ENCODE measurements at regions not wholly inside any gene's neighbourhood (a gene's known extent, or its start where the extent isn't known, plus 50 kb on each side); places are given as distances from the start of the nearest gene placed in this dataset.

DNA sequence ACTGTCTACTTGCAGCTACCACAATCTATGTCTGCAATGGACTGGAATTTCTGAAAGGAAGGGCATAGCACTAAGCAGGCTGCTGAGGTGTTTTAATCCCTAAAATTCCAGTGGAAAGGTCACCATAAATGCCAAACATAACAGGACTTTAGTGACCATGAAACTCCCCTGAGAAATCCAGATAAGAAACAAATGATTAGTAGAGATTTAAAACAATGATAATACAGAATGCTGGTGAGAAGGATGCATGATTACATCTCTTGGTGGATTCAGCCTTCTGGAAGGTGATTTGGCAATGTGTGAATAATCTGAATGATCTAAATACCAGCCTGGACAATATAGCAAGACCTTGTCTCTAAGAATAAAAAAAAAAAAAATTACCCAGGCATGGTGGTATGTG, 475.0 kb upstream of the CBLB start:
- Mint-ChIP-seq H3K27me3 (ENCODE audit: unreplicated experiment) (no peaks in the 10 kb centered on the region), H3K36me3 (ENCODE audit: low read depth, unreplicated experiment) (no peaks in the 10 kb centered on the region), H3K27ac (ENCODE audit: unreplicated experiment) (no peak overlapping the region), H3K4me3 (ENCODE audit: unreplicated experiment) (no peak overlapping the region), H3K4me1 (ENCODE audit: unreplicated experiment) (no peaks in the 10 kb centered on the region), H3K9me3 (ENCODE audit: unreplicated experiment) (no peaks in the 10 kb centered on the region)
- DNase-seq (ENCODE audit: low spot score), result no peak
- TF ChIP-seq, protein P1, sequence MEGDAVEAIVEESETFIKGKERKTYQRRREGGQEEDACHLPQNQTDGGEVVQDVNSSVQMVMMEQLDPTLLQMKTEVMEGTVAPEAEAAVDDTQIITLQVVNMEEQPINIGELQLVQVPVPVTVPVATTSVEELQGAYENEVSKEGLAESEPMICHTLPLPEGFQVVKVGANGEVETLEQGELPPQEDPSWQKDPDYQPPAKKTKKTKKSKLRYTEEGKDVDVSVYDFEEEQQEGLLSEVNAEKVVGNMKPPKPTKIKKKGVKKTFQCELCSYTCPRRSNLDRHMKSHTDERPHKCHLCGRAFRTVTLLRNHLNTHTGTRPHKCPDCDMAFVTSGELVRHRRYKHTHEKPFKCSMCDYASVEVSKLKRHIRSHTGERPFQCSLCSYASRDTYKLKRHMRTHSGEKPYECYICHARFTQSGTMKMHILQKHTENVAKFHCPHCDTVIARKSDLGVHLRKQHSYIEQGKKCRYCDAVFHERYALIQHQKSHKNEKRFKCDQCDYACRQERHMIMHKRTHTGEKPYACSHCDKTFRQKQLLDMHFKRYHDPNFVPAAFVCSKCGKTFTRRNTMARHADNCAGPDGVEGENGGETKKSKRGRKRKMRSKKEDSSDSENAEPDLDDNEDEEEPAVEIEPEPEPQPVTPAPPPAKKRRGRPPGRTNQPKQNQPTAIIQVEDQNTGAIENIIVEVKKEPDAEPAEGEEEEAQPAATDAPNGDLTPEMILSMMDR (IDR thresholded peaks at IDR 0.05; ENCODE audit: unreplicated experiment), result no peak

DNA sequence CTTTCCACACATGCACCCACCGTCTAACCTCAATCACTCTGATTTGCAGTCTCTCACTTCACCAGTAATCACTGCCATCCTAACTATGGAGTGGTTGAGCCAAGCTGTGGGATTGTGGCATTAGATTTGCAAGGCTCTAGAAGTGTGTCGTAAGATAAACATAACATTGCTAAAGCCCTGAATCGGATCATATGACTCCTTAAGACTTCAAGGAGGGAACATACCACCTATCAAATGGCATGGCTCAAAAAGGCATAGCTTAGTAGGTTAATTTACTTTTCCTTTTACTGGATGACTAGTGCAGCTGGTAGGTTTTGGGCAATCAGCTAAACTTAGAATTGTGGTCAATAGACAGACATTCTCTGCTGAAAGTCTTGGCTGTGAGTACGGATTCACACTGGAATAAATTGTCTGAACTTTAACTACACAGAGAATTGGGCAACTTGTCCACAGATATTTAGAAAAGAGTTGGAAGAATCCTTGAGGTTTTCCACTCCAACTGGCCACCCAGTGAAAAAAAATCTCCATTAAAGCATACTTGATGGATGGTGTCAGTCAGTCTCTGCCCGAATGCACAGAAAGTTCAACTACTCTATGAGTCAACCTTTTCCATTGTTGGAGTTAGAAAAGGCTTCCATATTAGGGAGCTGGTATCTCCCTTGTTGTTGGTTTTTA, 476.7 kb upstream of the CBLB start:
- TF ChIP-seq, protein P1 (IDR thresholded peaks at IDR 0.05; ENCODE audit: unreplicated experiment), result no peak
- H3K27me3 Mint-ChIP-seq (ENCODE audit: unreplicated experiment), result no peaks in the 10 kb centered on the region
- no peaks in the 10 kb centered on the region for H3K36me3 Mint-ChIP-seq (ENCODE audit: low read depth, unreplicated experiment)
- no peak overlapping the region for H3K27ac Mint-ChIP-seq (ENCODE audit: unreplicated experiment)
- no peak for DNase-seq (ENCODE audit: low spot score)
- peaks cover 7% of the 10 kb centered on the region for H3K4me1 Mint-ChIP-seq (ENCODE audit: unreplicated experiment)
- no peak overlapping the region for H3K4me3 Mint-ChIP-seq (ENCODE audit: unreplicated experiment)
- no peaks in the 10 kb centered on the region for H3K9me3 Mint-ChIP-seq (ENCODE audit: unreplicated experiment)

DNA sequence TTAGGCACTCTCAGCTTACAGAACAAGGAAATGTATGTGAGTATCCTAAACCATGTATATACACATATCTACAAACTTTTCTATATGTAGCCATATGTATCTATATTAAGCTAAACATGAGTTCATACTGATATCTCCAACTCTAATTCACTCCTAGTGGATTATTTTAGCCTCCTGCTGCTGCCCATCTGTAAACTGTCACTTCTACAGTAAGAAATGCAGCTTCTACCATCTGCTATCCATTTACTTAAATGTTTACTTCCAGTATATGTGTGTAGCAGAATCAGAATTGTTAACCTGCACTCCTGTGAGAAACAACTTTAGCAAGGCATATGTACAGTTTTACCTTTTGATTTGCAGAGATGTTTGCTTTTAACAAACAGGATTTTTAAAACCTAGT, 478.5 kb upstream of the CBLB start:
- Mint-ChIP-seq H3K27ac (ENCODE audit: unreplicated experiment) (no peak overlapping the region), H3K27me3 (ENCODE audit: unreplicated experiment) (no peaks in the 10 kb centered on the region), H3K4me3 (ENCODE audit: unreplicated experiment) (no peak overlapping the region), H3K4me1 (ENCODE audit: unreplicated experiment) (peaks cover 7% of the 10 kb centered on the region), H3K9me3 (ENCODE audit: unreplicated experiment) (no peaks in the 10 kb centered on the region), H3K36me3 (ENCODE audit: low read depth, unreplicated experiment) (no peaks in the 10 kb centered on the region)
- DNase-seq (ENCODE audit: low spot score), result no peak
- TF ChIP-seq, protein P1 (IDR thresholded peaks at IDR 0.05; ENCODE audit: unreplicated experiment), result no peak

DNA sequence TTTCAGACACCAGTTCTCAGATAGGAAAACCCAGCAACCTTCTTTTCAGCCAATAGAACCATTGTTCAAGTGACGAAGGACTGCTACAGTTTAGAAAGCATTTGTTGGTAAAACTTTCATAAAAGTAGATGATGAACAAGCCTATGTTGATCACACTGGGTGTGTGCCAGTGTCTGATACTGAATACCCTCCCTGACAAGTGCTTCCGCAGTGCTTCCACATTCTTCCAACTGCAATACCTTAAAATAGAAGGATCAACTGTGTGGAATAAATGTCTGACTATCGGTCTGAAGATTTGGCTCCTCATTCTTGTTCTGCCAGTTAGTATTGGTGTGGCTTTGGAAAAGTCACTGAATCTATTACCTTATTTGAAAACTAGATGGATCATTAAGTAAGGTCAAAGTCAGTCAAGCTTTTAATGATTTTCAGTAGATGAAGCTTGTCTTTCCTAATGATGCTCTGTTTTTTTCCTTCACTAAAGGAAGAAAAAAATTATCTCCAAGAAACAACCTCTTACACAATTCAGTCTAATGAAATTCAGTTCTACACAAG, 479.4 kb upstream of the CBLB start:
- no peaks in the 10 kb centered on the region for H3K36me3 Mint-ChIP-seq (ENCODE audit: low read depth, unreplicated experiment)
- no peak for DNase-seq (ENCODE audit: low spot score)
- H3K4me3 Mint-ChIP-seq (ENCODE audit: unreplicated experiment), result no peak overlapping the region
- H3K4me1 Mint-ChIP-seq (ENCODE audit: unreplicated experiment), result peaks cover 7% of the 10 kb centered on the region
- no peaks in the 10 kb centered on the region for H3K9me3 Mint-ChIP-seq (ENCODE audit: unreplicated experiment)
- H3K27me3 Mint-ChIP-seq (ENCODE audit: unreplicated experiment), result no peaks in the 10 kb centered on the region
- TF ChIP-seq, protein P1 (IDR thresholded peaks at IDR 0.05; ENCODE audit: unreplicated experiment), result no peak
- no peak overlapping the region for H3K27ac Mint-ChIP-seq (ENCODE audit: unreplicated experiment)

DNA sequence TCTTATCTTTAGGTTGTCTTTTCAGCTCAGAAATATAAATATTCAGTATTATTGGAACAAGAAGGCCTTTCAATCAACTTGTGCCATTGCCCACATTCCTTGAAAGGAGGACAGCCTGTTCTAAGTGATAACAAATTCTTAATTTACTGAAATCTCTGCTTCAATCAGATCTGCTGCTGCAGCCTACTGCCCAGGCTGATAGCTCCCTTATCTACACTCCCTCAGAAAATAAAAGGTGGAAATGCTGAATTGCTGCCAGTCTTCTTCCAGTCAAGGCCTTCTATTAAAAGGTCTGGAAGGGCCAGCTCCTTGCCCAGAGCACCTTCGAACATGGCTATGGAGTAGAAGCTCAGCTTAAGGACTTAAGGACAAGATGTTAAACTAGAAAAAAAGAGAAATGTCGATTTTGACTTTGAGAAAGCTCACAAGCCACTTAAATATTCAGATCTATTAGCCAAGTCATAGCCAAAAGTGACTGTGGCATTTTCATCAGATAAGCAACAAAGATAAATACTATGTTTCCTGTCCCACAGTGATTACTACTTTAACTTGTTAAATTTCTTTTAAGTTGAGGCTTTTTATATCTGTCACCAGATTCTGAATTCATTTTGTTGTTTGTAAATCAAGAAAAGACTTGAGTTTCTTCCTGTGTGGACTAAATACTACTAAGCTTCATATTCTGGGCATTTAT, 480.5 kb upstream of the CBLB start:
- peaks cover 7% of the 10 kb centered on the region for H3K4me1 Mint-ChIP-seq (ENCODE audit: unreplicated experiment)
- H3K4me3 Mint-ChIP-seq (ENCODE audit: unreplicated experiment), result no peak overlapping the region
- H3K9me3 Mint-ChIP-seq (ENCODE audit: unreplicated experiment), result no peaks in the 10 kb centered on the region
- DNase-seq (ENCODE audit: low spot score), result no peak
- TF ChIP-seq, protein P1 (IDR thresholded peaks at IDR 0.05; ENCODE audit: unreplicated experiment), result no peak
- no peak overlapping the region for H3K27ac Mint-ChIP-seq (ENCODE audit: unreplicated experiment)
- no peaks in the 10 kb centered on the region for H3K27me3 Mint-ChIP-seq (ENCODE audit: unreplicated experiment)
- H3K36me3 Mint-ChIP-seq (ENCODE audit: low read depth, unreplicated experiment), result no peaks in the 10 kb centered on the region

Measured in endothelial cell (in vitro differentiated cells).